H1 (cell line): ENCODE measurements at regions not wholly inside any gene's neighbourhood (a gene's known extent, or its start where the extent isn't known, plus 50 kb on each side); places are given as distances from the start of the nearest gene placed in this dataset.

Experiments
- CTCF ChIA-PET: fragments of 300-600 bp; sonication (Branson Sonifier 250); formaldehyde crosslinking; loops from one replicate; lab custom pipeline; 2021; ENCODE audit not compliant: partially characterized antibody; lab: Charles Lee
- POLR2A ChIA-PET: fragments of 300-600 bp; sonication (Branson Sonifier 250); formaldehyde crosslinking; loops from one replicate; lab custom pipeline; 2021; ENCODE audit warnings: inconsistent platforms; ENCODE audit not compliant: partially characterized antibody; lab: Charles Lee
- DNase-seq, 2 experiments: peaks; one replicate each; pipeline versions ENCODE4 v3.0.0 to v3.0.0-alpha.2; 2010 to 2022; ENCODE audit warnings: low spot score in 2 of 2, low read depth in 1 of 2, mixed read lengths in 1 of 2
- FAIRE-seq: peaks from 2 replicates; lab custom pipeline; 2011; peaks lifted over from hg19 to GRCh38; lab: Jason Lieb, UNC
- H2AFZ ChIP-seq: 2 replicates; pipeline ENCODE4 v1.8.1; 2012; ENCODE audit warnings: low read length, inconsistent platforms
- H2AK5ac ChIP-seq: 2 replicates; pipeline ENCODE4 v1.6.1; 2013; ENCODE audit warnings: low read depth, low read length
- H2BK120ac ChIP-seq: replicated peaks from 2 replicates; pipeline ENCODE3; 2013; ENCODE audit warnings: low read depth, low read length, inconsistent platforms
- H2BK12ac ChIP-seq: 2 replicates; pipeline ENCODE4 v1.6.1; 2013; ENCODE audit warnings: low read depth, low read length
- H2BK15ac ChIP-seq: 2 replicates; pipeline ENCODE4 v1.6.1; 2013; ENCODE audit warnings: low read length
- H2BK20ac ChIP-seq: 2 replicates; pipeline ENCODE4 v1.6.1; 2013; ENCODE audit warnings: low read length
- H2BK5ac ChIP-seq: 2 replicates; pipeline ENCODE4 v1.6.1; 2013; ENCODE audit warnings: low read depth, low read length
- H3K14ac ChIP-seq: 2 replicates; pipeline ENCODE4 v1.6.1; 2013; ENCODE audit warnings: inconsistent platforms; ENCODE audit not compliant: insufficient read length
- H3K18ac ChIP-seq: 2 replicates; pipeline ENCODE4 v1.6.1; 2013; ENCODE audit warnings: low read length; ENCODE audit errors: extremely low read depth
- H3K23ac ChIP-seq: 2 replicates; pipeline ENCODE4 v1.6.1; 2013; ENCODE audit warnings: inconsistent platforms; ENCODE audit not compliant: insufficient read length
- H3K23me2 ChIP-seq: 2 replicates; pipeline ENCODE4 v1.6.1; 2013; ENCODE audit warnings: low read depth, low read length
- H3K27ac ChIP-seq: 2 replicates; pipeline ENCODE4 v1.6.1; 2011; ENCODE audit warnings: low read depth, low read length, inconsistent platforms
- H3K27me3 ChIP-seq, 4 experiments: replicated peaks in 1 of 4; 1 replicate in 1 of 4; 2 replicates in 3 of 4; pipeline versions ENCODE4 v1.6.1 to v1.8.1; 2011 to 2013; ENCODE audit warnings: low read length in 3 of 4, mild to moderate bottlenecking in 3 of 4, inconsistent platforms in 2 of 4, mixed read lengths in 2 of 4, moderate library complexity in 1 of 4; ENCODE audit not compliant: control insufficient read depth in 3 of 4, insufficient read depth in 3 of 4; ENCODE audit errors: extremely low read depth in 1 of 4
- H3K36me3 ChIP-seq, 4 experiments: 2 replicates each; pipeline versions ENCODE4 v1.6.1 to v1.8.1; 2011 to 2013; ENCODE audit warnings: mild to moderate bottlenecking in 4 of 4, low read length in 3 of 4, moderate library complexity in 2 of 4, control low read depth in 1 of 4, inconsistent platforms in 1 of 4; ENCODE audit not compliant: insufficient read depth in 4 of 4, control insufficient read depth in 2 of 4
- H3K4ac ChIP-seq: replicated peaks from 2 replicates; pipeline ENCODE3; 2013; ENCODE audit warnings: low read length, low read depth, mixed read lengths, inconsistent platforms; ENCODE audit not compliant: insufficient read length
- H3K4me1 ChIP-seq, 4 experiments: replicated peaks in 1 of 4; 1 replicate in 1 of 4; 2 replicates in 3 of 4; pipeline versions ENCODE4 v1.6.1 to v1.8.1; 2011 to 2013; ENCODE audit warnings: low read length in 3 of 4, inconsistent platforms in 2 of 4, mixed read lengths in 1 of 4; ENCODE audit not compliant: insufficient read depth in 4 of 4, control insufficient read depth in 3 of 4
- H3K4me2 ChIP-seq, 2 experiments: 2 replicates each; pipeline versions ENCODE4 v1.6.1 to v1.8.1; 2011 to 2013; ENCODE audit warnings: low read depth in 2 of 2, low read length in 2 of 2, control low read depth in 1 of 2, inconsistent platforms in 1 of 2, mild to moderate bottlenecking in 1 of 2; ENCODE audit not compliant: insufficient read depth in 1 of 2
- H3K4me3 ChIP-seq, 4 experiments: fragments of 200-600, 300-600 bp in 1 of 4; sonication (generic), shearing (Covaris generic), sonication (Bioruptor Twin) in 1 of 4; 2 replicates each; pipeline versions ENCODE4 v1.5.1 to v1.8.1; 2011 to 2016; ENCODE audit warnings: low read length in 4 of 4, low read depth in 3 of 4, control low read depth in 2 of 4, inconsistent platforms in 2 of 4, mild to moderate bottlenecking in 2 of 4, mixed read lengths in 1 of 4, moderate library complexity in 1 of 4; ENCODE audit not compliant: insufficient read depth in 2 of 4; ENCODE audit errors: extremely low read depth in 1 of 4
- H3K56ac ChIP-seq: replicated peaks from 2 replicates; pipeline ENCODE3; 2013; ENCODE audit warnings: low read depth, mild to moderate bottlenecking, mixed read lengths, low read length, inconsistent platforms; ENCODE audit not compliant: insufficient read length
- H3K79me1 ChIP-seq: 2 replicates; pipeline ENCODE4 v1.6.1; 2013; ENCODE audit warnings: low read depth, low read length, control low read depth
- H3K79me2 ChIP-seq, 2 experiments: 2 replicates each; pipeline versions ENCODE4 v1.6.1 to v1.8.1; 2012 to 2013; ENCODE audit warnings: low read length in 2 of 2, mild to moderate bottlenecking in 2 of 2, inconsistent platforms in 1 of 2; ENCODE audit not compliant: insufficient read depth in 2 of 2, control insufficient read depth in 1 of 2
- H3K9ac ChIP-seq, 4 experiments: replicated peaks in 1 of 4; 1 replicate in 1 of 4; 2 replicates in 3 of 4; pipeline versions ENCODE4 v1.6.1 to v1.8.1; 2011 to 2013; ENCODE audit warnings: low read depth in 3 of 4, low read length in 3 of 4, control low read depth in 2 of 4, mild to moderate bottlenecking in 2 of 4, moderate library complexity in 2 of 4, inconsistent platforms in 1 of 4; ENCODE audit errors: extremely low read depth in 1 of 4
- H3K9me3 ChIP-seq, 2 experiments: 2 replicates each; pipeline versions ENCODE4 v1.6.1 to v1.8.1; 2012 to 2013; ENCODE audit warnings: mild to moderate bottlenecking in 2 of 2, moderate library complexity in 2 of 2, control low read depth in 1 of 2, inconsistent platforms in 1 of 2, low read depth in 1 of 2, low read length in 1 of 2, mixed read lengths in 1 of 2; ENCODE audit not compliant: insufficient read depth in 2 of 2
- H4K20me1 ChIP-seq, 2 experiments: replicated peaks in 1 of 2; 2 replicates each; pipeline versions ENCODE3 to v1.8.1; 2011 to 2013; ENCODE audit warnings: inconsistent platforms in 2 of 2, low read length in 2 of 2, mild to moderate bottlenecking in 1 of 2; ENCODE audit not compliant: insufficient read depth in 2 of 2, control insufficient read depth in 1 of 2
- H4K5ac ChIP-seq: 2 replicates; pipeline ENCODE4 v1.6.1; 2013; ENCODE audit warnings: low read length, low read depth, mixed read lengths, inconsistent platforms; ENCODE audit not compliant: insufficient read length
- H4K8ac ChIP-seq: 2 replicates; pipeline ENCODE4 v1.8.0; 2013; ENCODE audit warnings: mild to moderate bottlenecking, moderate library complexity, low read length, inconsistent platforms; ENCODE audit not compliant: insufficient read depth; ENCODE audit errors: extremely low read depth
- H4K91ac ChIP-seq: replicated peaks from 2 replicates; pipeline ENCODE3; 2013; ENCODE audit warnings: low read length, mixed read lengths, inconsistent platforms; ENCODE audit not compliant: insufficient read length
- MAFK ChIP-seq: IDR thresholded peaks from 2 replicates; pipeline ENCODE4 v1.6.1; 2012; ENCODE audit warnings: low read depth, mild to moderate bottlenecking, improper control_type of control experiment, low read length
- SIX5 ChIP-seq: IDR thresholded peaks from 2 replicates; pipeline ENCODE4 v1.6.1; 2011; ENCODE audit warnings: mild to moderate bottlenecking, low read depth, low read length
- SRF ChIP-seq: IDR thresholded peaks from 2 replicates; pipeline ENCODE4 v1.6.1; 2011; ENCODE audit warnings: mild to moderate bottlenecking, low read depth, low read length, moderate library complexity
- TBP ChIP-seq: IDR thresholded peaks from 2 replicates; pipeline ENCODE4 v1.6.1; 2011; ENCODE audit warnings: low read depth, low read length, improper control_type of control experiment
- USF2 ChIP-seq: IDR thresholded peaks from 2 replicates; pipeline ENCODE4 v1.6.1; 2011; ENCODE audit warnings: low read length, improper control_type of control experiment
- WGBS, 2 experiments: shearing (Covaris generic) in 1 of 2; methylation state at CpG; one replicate each; pipeline versions ENCODE4 v1.1.6 to v1.1.7; 2013 to 2015; ENCODE audit warnings: low lambda C conversion rate in 2 of 2, mixed read lengths in 2 of 2, inconsistent platforms in 1 of 2, low coverage in 1 of 2, missing lambda C conversion rate in 1 of 2; ENCODE audit not compliant: insufficient replicate concordance in 2 of 2, insufficient coverage in 1 of 2, insufficient read length in 1 of 2; ENCODE audit errors: extremely low coverage in 1 of 2, missing lambda C conversion rate in 1 of 2; 5-methylcytosine and 5-hydroxymethylcytosine counted together

DNA sequence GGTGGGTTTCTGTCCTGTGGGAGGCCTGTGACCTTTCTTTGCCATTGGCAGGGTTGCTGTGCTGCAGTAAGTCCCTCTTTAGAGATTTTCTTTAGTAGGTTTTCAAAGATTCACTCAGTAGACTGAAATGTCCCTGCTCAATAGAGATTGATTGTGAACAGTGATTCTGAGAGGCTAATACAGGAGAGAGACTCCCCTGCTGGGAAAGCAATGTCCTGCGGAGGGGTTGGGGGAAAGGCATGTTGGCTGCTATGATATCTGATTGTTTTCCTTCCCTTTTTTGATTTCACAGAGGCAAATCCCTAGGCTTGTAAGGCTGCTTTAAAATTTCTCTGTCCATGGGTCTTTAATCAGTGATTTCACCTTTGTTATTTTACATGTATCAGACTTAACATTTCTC lies 589.9 kb downstream of the ADGRL2 start:
- no peak overlapping the region for H3K18ac ChIP-seq
- no peak overlapping the region for H3K9ac ChIP-seq
- no peak for DNase-seq
- H2BK15ac ChIP-seq, result no peak overlapping the region
- CTCF ChIA-PET, result no interaction called here
- no peaks in the 10 kb centered on the region for H4K20me1 ChIP-seq
- no peak overlapping the region for H2BK20ac ChIP-seq
- POLR2A ChIA-PET, result no interaction called here
- H3K9me3 ChIP-seq, result no peaks in the 10 kb centered on the region
- H3K14ac ChIP-seq, result no peak overlapping the region
- H2AK5ac ChIP-seq, result no peak overlapping the region
- H3K4me2 ChIP-seq, result no peak overlapping the region
- no peaks in the 10 kb centered on the region for H3K23me2 ChIP-seq
- no peak for TF ChIP-seq MAFK
- no peak for TF ChIP-seq SIX5
- no peak for TF ChIP-seq SRF
- no peak for TF ChIP-seq USF2
- no peak for TF ChIP-seq TBP
- H3K79me1 ChIP-seq, result no peaks in the 10 kb centered on the region
- no peak overlapping the region for H2BK120ac ChIP-seq
- 69% methylated on average over 1 of the region's 1 CpG; no CpG with 5 or more reads in 1 of the 2 experiments for WGBS, 2 experiments
- H3K27ac ChIP-seq, result no peak overlapping the region
- no peak overlapping the region for H3K4ac ChIP-seq
- no peak overlapping the region for H4K91ac ChIP-seq
- no peak overlapping the region for H3K23ac ChIP-seq
- H2BK5ac ChIP-seq, result no peak overlapping the region
- no peaks in the 10 kb centered on the region for H3K27me3 ChIP-seq
- H3K4me3 ChIP-seq, result no peak overlapping the region
- H3K56ac ChIP-seq, result no peak overlapping the region
- no peaks in the 10 kb centered on the region for H3K79me2 ChIP-seq
- H4K5ac ChIP-seq, result no peak overlapping the region
- H3K36me3 ChIP-seq, result no peaks in the 10 kb centered on the region
- peak; percentile 36 for FAIRE-seq
- H3K4me1 ChIP-seq, result no peaks in the 10 kb centered on the region
- no peak overlapping the region for H2BK12ac ChIP-seq
- H4K8ac ChIP-seq, result no peak overlapping the region
- no peak overlapping the region for H2AFZ ChIP-seq
